ENCODE measurements at regions not wholly inside any gene's neighbourhood (a gene's known extent, or its start where the extent isn't known, plus 50 kb on each side); places are given as distances from the start of the nearest gene placed in this dataset.

GRCh38 chr10:121675344-121675743, 77.1 kb upstream of the FGFR2 start:
- H3K27me3 ChIP-seq (ENCODE audit: control insufficient read depth, insufficient read depth, low read length): peaks cover 11% of the 10 kb centered on the region
- in situ Hi-C loops (cut with HindIII; ENCODE audit: low pct_unique_long_range_greater_than_20kb, low sequenced_read_pairs) (no loop called here), intact Hi-C loops (cut with micrococcal nuclease; ENCODE audit: unreplicated experiment) (no loop called here)
- POLR2A ChIA-PET: no interaction called here
- no peaks in the 10 kb centered on the region for H3K9me3 ChIP-seq (ENCODE audit: control insufficient read depth, insufficient read depth, low read depth, low read length)
- no peak overlapping the region for H3K4me3 ChIP-seq (ENCODE audit: low read depth in 2 of 2, low read length in 2 of 2)
- no TSS peak for BruUV-seq (replicated peaks)
- TF ChIP-seq, protein P1, sequence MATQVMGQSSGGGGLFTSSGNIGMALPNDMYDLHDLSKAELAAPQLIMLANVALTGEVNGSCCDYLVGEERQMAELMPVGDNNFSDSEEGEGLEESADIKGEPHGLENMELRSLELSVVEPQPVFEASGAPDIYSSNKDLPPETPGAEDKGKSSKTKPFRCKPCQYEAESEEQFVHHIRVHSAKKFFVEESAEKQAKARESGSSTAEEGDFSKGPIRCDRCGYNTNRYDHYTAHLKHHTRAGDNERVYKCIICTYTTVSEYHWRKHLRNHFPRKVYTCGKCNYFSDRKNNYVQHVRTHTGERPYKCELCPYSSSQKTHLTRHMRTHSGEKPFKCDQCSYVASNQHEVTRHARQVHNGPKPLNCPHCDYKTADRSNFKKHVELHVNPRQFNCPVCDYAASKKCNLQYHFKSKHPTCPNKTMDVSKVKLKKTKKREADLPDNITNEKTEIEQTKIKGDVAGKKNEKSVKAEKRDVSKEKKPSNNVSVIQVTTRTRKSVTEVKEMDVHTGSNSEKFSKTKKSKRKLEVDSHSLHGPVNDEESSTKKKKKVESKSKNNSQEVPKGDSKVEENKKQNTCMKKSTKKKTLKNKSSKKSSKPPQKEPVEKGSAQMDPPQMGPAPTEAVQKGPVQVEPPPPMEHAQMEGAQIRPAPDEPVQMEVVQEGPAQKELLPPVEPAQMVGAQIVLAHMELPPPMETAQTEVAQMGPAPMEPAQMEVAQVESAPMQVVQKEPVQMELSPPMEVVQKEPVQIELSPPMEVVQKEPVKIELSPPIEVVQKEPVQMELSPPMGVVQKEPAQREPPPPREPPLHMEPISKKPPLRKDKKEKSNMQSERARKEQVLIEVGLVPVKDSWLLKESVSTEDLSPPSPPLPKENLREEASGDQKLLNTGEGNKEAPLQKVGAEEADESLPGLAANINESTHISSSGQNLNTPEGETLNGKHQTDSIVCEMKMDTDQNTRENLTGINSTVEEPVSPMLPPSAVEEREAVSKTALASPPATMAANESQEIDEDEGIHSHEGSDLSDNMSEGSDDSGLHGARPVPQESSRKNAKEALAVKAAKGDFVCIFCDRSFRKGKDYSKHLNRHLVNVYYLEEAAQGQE (IDR thresholded peaks at IDR 0.05; ENCODE audit: insufficient read depth in 1 of 2, low read depth in 2 of 2, low read length in 1 of 2): no peak
- no peak for TF ChIP-seq TCF7L2 (IDR thresholded peaks at IDR 0.05; ENCODE audit: low read depth, low read length)
- no peak for TF ChIP-seq POLR2AphosphoS5 (IDR thresholded peaks at IDR 0.05; ENCODE audit: low read depth, low read length)
- no peak for TF ChIP-seq SIN3A (IDR thresholded peaks at IDR 0.05; ENCODE audit: borderline replicate concordance, insufficient read depth, low read depth, low read length)
- TF ChIP-seq CTCF (IDR thresholded peaks at IDR 0.05): no peak
- no peak overlapping the region for H3K27ac ChIP-seq (ENCODE audit: low read length)
- no peaks in the 10 kb centered on the region for H3K4me1 ChIP-seq (ENCODE audit: control insufficient read depth, insufficient read depth, low read length)
- ATAC-seq (no peak), DNase-seq (ENCODE audit: low read depth, low spot score) (no peak)
- no peaks in the 10 kb centered on the region for H3K36me3 ChIP-seq (ENCODE audit: control insufficient read depth, insufficient read depth, low read length)
- CTCF ChIA-PET: no interaction called here

GRCh38 chr10:121674885-121675284, 76.6 kb upstream of the FGFR2 start:
- DNase-seq (ENCODE audit: low read depth, low spot score) (no peak), ATAC-seq (no peak)
- Histone ChIP-seq H3K27ac (ENCODE audit: low read length) (no peak overlapping the region), H3K4me1 (ENCODE audit: control insufficient read depth, insufficient read depth, low read length) (no peaks in the 10 kb centered on the region), H3K4me3 (ENCODE audit: low read depth in 2 of 2, low read length in 2 of 2) (no peak overlapping the region), H3K27me3 (ENCODE audit: control insufficient read depth, insufficient read depth, low read length) (peaks cover 11% of the 10 kb centered on the region), H3K36me3 (ENCODE audit: control insufficient read depth, insufficient read depth, low read length) (no peaks in the 10 kb centered on the region), H3K9me3 (ENCODE audit: control insufficient read depth, insufficient read depth, low read depth, low read length) (no peaks in the 10 kb centered on the region)
- intact Hi-C loops (cut with micrococcal nuclease; ENCODE audit: unreplicated experiment) (no loop called here), in situ Hi-C loops (cut with HindIII; ENCODE audit: low pct_unique_long_range_greater_than_20kb, low sequenced_read_pairs) (no loop called here)
- CTCF ChIA-PET: no interaction called here
- BruUV-seq (replicated peaks): no TSS peak
- POLR2A ChIA-PET: no interaction called here
- TF ChIP-seq SIN3A (IDR thresholded peaks at IDR 0.05; ENCODE audit: borderline replicate concordance, insufficient read depth, low read depth, low read length): no peak
- TF ChIP-seq POLR2AphosphoS5 (IDR thresholded peaks at IDR 0.05; ENCODE audit: low read depth, low read length): no peak
- TF ChIP-seq, protein P1 (IDR thresholded peaks at IDR 0.05; ENCODE audit: insufficient read depth in 1 of 2, low read depth in 2 of 2, low read length in 1 of 2): no peak

Measured in Panc1 (cell line).